ENCODE measurements at regions not wholly inside any gene's neighbourhood (a gene's known extent, or its start where the extent isn't known, plus 50 kb on each side); places are given as distances from the start of the nearest gene placed in this dataset.

DNA sequence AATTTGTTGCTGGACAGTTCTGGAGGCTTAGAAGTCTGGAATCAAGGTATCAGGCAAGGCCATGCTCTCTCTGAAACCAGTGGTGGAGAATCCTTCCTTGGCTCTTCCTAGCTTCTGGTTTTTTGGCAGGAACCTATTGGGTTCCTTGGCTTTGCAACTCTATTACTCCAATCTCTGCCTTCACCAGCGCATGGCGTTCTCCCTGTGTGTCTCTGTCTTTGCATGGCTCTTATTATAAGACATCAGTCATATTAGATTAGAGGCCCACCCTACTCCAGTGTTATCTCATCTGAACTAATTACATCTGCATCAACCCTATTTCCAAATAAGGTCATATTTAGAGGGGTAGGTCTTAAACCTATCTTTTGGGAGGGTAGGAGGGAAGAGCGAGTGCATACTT, 358.1 kb upstream of the RARB start:
- Histone ChIP-seq H3K4me3 (ENCODE audit: insufficient read depth, low read length) (no peak overlapping the region), H3K4me2 (ENCODE audit: insufficient read depth, low read length) (no peak overlapping the region), H3K27me3 (ENCODE audit: insufficient read depth, low read length) (no peaks in the 10 kb centered on the region), H3K27ac (ENCODE audit: low read depth, low read length) (no peak overlapping the region), H2AFZ (ENCODE audit: low read length) (no peak overlapping the region), H3K36me3 (ENCODE audit: insufficient read depth, low read length) (no peaks in the 10 kb centered on the region), H3K79me2 (ENCODE audit: insufficient read depth, low read length) (no peaks in the 10 kb centered on the region), H3K9me3 (ENCODE audit: low read depth, low read length) (no peaks in the 10 kb centered on the region), H3K4me1 (ENCODE audit: insufficient read depth, low read length) (no peaks in the 10 kb centered on the region), H4K20me1 (ENCODE audit: insufficient read depth, low read length) (no peaks in the 10 kb centered on the region)
- TF ChIP-seq, protein P1, sequence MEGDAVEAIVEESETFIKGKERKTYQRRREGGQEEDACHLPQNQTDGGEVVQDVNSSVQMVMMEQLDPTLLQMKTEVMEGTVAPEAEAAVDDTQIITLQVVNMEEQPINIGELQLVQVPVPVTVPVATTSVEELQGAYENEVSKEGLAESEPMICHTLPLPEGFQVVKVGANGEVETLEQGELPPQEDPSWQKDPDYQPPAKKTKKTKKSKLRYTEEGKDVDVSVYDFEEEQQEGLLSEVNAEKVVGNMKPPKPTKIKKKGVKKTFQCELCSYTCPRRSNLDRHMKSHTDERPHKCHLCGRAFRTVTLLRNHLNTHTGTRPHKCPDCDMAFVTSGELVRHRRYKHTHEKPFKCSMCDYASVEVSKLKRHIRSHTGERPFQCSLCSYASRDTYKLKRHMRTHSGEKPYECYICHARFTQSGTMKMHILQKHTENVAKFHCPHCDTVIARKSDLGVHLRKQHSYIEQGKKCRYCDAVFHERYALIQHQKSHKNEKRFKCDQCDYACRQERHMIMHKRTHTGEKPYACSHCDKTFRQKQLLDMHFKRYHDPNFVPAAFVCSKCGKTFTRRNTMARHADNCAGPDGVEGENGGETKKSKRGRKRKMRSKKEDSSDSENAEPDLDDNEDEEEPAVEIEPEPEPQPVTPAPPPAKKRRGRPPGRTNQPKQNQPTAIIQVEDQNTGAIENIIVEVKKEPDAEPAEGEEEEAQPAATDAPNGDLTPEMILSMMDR (IDR thresholded peaks at IDR 0.05; ENCODE audit: extremely low read depth, low read depth, low read length): no peak
- DNase-seq (ENCODE audit: insufficient read length, low spot score, missing footprints): no peak

DNA sequence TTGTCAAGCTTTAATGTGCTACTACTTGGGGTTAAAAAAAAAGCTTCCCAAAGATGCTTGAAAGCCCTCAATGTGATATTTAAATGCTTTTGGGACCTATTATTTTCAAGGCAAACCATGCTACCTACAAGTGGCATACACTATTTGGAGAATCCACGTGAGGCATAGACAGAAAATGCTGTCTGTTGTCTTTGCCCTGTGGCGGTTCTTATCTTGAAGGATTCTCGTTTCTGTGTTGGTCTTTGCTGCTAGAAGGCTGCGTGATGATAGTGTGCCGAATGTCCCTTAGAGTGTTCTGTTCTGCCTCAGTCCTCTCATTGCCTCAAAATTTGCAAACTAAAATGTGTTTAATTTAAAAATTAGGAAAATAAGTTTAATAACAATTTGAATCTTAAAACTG, 356.2 kb upstream of the RARB start:
- H3K27me3 ChIP-seq (ENCODE audit: insufficient read depth, low read length): no peaks in the 10 kb centered on the region
- no peak overlapping the region for H2AFZ ChIP-seq (ENCODE audit: low read length)
- TF ChIP-seq, protein P1 (IDR thresholded peaks at IDR 0.05; ENCODE audit: extremely low read depth, low read depth, low read length): no peak
- no peaks in the 10 kb centered on the region for H3K4me1 ChIP-seq (ENCODE audit: insufficient read depth, low read length)
- no peak overlapping the region for H3K4me3 ChIP-seq (ENCODE audit: insufficient read depth, low read length)
- no peaks in the 10 kb centered on the region for H3K36me3 ChIP-seq (ENCODE audit: insufficient read depth, low read length)
- H3K4me2 ChIP-seq (ENCODE audit: insufficient read depth, low read length): no peak overlapping the region
- no peak for DNase-seq (ENCODE audit: insufficient read length, low spot score, missing footprints)
- H3K79me2 ChIP-seq (ENCODE audit: insufficient read depth, low read length): no peaks in the 10 kb centered on the region
- no peaks in the 10 kb centered on the region for H3K9me3 ChIP-seq (ENCODE audit: low read depth, low read length)
- no peak overlapping the region for H3K27ac ChIP-seq (ENCODE audit: low read depth, low read length)
- H4K20me1 ChIP-seq (ENCODE audit: insufficient read depth, low read length): no peaks in the 10 kb centered on the region

DNA sequence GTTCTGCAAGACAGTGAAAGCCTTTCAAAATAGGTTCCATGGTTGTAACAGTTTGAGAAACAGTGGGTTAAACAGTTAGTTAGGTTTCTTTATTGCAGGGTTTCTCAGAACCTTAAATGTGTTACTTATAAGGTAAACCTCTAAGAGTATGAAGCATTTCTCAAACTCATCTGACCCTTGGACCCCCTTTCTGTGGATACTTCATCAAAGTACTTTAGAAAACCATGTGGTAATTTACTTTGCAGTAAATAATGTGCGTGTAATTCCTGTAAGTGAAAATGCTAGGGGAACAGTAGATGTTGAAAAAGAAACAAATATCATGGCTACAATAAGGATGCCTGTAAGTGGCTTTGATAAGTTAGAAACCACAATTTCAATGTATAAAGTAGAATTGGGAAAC, 354.6 kb upstream of the RARB start:
- no peaks in the 10 kb centered on the region for H3K9me3 ChIP-seq (ENCODE audit: low read depth, low read length)
- H3K4me1 ChIP-seq (ENCODE audit: insufficient read depth, low read length): no peaks in the 10 kb centered on the region
- H3K36me3 ChIP-seq (ENCODE audit: insufficient read depth, low read length): no peaks in the 10 kb centered on the region
- no peak overlapping the region for H3K27ac ChIP-seq (ENCODE audit: low read depth, low read length)
- H4K20me1 ChIP-seq (ENCODE audit: insufficient read depth, low read length): no peaks in the 10 kb centered on the region
- TF ChIP-seq, protein P1 (IDR thresholded peaks at IDR 0.05; ENCODE audit: extremely low read depth, low read depth, low read length): no peak
- no peak overlapping the region for H3K4me2 ChIP-seq (ENCODE audit: insufficient read depth, low read length)
- H3K4me3 ChIP-seq (ENCODE audit: insufficient read depth, low read length): no peak overlapping the region
- H3K79me2 ChIP-seq (ENCODE audit: insufficient read depth, low read length): no peaks in the 10 kb centered on the region
- no peak for DNase-seq (ENCODE audit: insufficient read length, low spot score, missing footprints)
- no peaks in the 10 kb centered on the region for H3K27me3 ChIP-seq (ENCODE audit: insufficient read depth, low read length)
- no peak overlapping the region for H2AFZ ChIP-seq (ENCODE audit: low read length)

DNA sequence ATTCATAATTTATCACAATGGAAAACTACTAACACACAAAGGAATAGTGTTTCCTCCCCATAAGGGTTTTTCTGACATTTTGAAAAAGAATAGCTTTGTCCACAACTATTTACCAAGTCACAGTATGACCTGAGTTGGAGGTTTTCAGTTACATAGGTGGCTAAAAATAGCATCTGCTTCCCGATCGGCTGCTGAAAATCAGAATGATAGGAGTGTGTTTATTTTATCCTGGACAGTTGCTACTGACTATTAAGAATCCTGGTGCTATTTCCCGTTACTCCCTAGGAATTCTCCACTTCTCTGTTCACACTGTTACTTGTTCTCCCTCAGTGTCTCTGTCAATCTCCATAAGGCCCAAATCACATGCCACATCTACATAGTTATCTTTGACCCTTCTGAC, 353.9 kb upstream of the RARB start:
- Histone ChIP-seq H3K79me2 (ENCODE audit: insufficient read depth, low read length) (no peaks in the 10 kb centered on the region), H3K36me3 (ENCODE audit: insufficient read depth, low read length) (no peaks in the 10 kb centered on the region), H3K4me1 (ENCODE audit: insufficient read depth, low read length) (no peaks in the 10 kb centered on the region), H3K27me3 (ENCODE audit: insufficient read depth, low read length) (no peaks in the 10 kb centered on the region), H3K4me3 (ENCODE audit: insufficient read depth, low read length) (no peak overlapping the region), H2AFZ (ENCODE audit: low read length) (no peak overlapping the region), H3K27ac (ENCODE audit: low read depth, low read length) (no peak overlapping the region), H4K20me1 (ENCODE audit: insufficient read depth, low read length) (no peaks in the 10 kb centered on the region), H3K9me3 (ENCODE audit: low read depth, low read length) (no peaks in the 10 kb centered on the region), H3K4me2 (ENCODE audit: insufficient read depth, low read length) (no peak overlapping the region)
- no peak for DNase-seq (ENCODE audit: insufficient read length, low spot score, missing footprints)
- TF ChIP-seq, protein P1 (IDR thresholded peaks at IDR 0.05; ENCODE audit: extremely low read depth, low read depth, low read length): no peak
